ENCODE measurements at regions not wholly inside any gene's neighbourhood (a gene's known extent, or its start where the extent isn't known, plus 50 kb on each side); places are given as distances from the start of the nearest gene placed in this dataset.

DNA sequence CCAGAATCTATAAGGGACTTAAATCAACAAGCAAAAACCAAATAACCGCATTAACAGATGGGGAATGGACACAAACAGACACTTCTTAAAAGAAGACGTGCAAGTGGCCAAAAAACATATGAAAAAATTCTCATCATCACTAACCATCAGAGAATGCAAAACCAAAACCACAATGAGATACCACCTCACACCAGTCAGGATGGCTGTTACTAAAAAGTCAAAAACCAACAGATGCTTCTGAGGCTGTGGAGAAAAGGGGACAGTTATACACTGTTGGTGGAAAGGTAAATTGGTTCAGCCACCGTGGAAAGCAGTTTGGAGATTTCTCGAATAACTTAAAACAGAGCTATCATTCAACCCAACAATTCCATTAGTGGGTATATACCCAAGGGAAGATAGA lies 124.9 kb upstream of the OLIG2 start:
- H3K9ac ChIP-seq (ENCODE audit: control insufficient read depth, extremely low read depth, insufficient read depth, low read length), result no peak overlapping the region
- no peaks in the 10 kb centered on the region for H3K79me2 ChIP-seq (ENCODE audit: control insufficient read depth, insufficient read depth, low read length)
- no peaks in the 10 kb centered on the region for H3K36me3 ChIP-seq (ENCODE audit: control insufficient read depth in 2 of 2, extremely low read depth in 1 of 2, insufficient read depth in 2 of 2, low read length in 2 of 2)
- H3K9me1 ChIP-seq (ENCODE audit: control insufficient read depth, extremely low read depth, insufficient read depth, low read length), result no peaks in the 10 kb centered on the region
- no peaks in the 10 kb centered on the region for H3K4me1 ChIP-seq (ENCODE audit: control insufficient read depth, extremely low read depth, insufficient read depth, low read length)
- H3K27ac ChIP-seq (ENCODE audit: control insufficient read depth, insufficient read depth, low read length), result no peak overlapping the region
- no peak for TF ChIP-seq EZH2 (IDR thresholded peaks at IDR 0.05; ENCODE audit: low read length)
- TF ChIP-seq, protein P1, sequence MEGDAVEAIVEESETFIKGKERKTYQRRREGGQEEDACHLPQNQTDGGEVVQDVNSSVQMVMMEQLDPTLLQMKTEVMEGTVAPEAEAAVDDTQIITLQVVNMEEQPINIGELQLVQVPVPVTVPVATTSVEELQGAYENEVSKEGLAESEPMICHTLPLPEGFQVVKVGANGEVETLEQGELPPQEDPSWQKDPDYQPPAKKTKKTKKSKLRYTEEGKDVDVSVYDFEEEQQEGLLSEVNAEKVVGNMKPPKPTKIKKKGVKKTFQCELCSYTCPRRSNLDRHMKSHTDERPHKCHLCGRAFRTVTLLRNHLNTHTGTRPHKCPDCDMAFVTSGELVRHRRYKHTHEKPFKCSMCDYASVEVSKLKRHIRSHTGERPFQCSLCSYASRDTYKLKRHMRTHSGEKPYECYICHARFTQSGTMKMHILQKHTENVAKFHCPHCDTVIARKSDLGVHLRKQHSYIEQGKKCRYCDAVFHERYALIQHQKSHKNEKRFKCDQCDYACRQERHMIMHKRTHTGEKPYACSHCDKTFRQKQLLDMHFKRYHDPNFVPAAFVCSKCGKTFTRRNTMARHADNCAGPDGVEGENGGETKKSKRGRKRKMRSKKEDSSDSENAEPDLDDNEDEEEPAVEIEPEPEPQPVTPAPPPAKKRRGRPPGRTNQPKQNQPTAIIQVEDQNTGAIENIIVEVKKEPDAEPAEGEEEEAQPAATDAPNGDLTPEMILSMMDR (optimal IDR thresholded peaks at IDR 0.05 in 1 of 3, IDR thresholded peaks at IDR 0.05 in 1 of 3, conservative IDR thresholded peaks at IDR 0.05 in 1 of 3; ENCODE audit: extremely low read depth in 1 of 3, insufficient read depth in 2 of 3, low read length in 3 of 3), result no peak
- H3K27me3 ChIP-seq (ENCODE audit: control insufficient read depth, extremely low read depth, insufficient read depth, low read length), result no peaks in the 10 kb centered on the region
- no peak for DNase-seq (ENCODE audit: low read depth, low spot score)
- H2AFZ ChIP-seq (ENCODE audit: control insufficient read depth, low read length), result no peak overlapping the region
- FAIRE-seq, result no peak
- H4K20me1 ChIP-seq (ENCODE audit: control insufficient read depth, extremely low read depth, insufficient read depth, low read length), result no peaks in the 10 kb centered on the region
- dilution Hi-C loops (cut with MboI; ENCODE audit: extremely low pct_ligation_motif_present, low sequenced_read_pairs), result no loop called here
- no peak overlapping the region for H3K4me3 ChIP-seq (ENCODE audit: control insufficient read depth in 2 of 3, extremely low read depth in 1 of 3, insufficient read depth in 2 of 3, low read depth in 1 of 3, low read length in 3 of 3)
- no peak overlapping the region for H3K4me2 ChIP-seq (ENCODE audit: control insufficient read depth, extremely low read depth, insufficient read depth, low read depth, low read length)
- H3K9me3 ChIP-seq (ENCODE audit: control insufficient read depth, low read depth, low read length), result no peaks in the 10 kb centered on the region

DNA sequence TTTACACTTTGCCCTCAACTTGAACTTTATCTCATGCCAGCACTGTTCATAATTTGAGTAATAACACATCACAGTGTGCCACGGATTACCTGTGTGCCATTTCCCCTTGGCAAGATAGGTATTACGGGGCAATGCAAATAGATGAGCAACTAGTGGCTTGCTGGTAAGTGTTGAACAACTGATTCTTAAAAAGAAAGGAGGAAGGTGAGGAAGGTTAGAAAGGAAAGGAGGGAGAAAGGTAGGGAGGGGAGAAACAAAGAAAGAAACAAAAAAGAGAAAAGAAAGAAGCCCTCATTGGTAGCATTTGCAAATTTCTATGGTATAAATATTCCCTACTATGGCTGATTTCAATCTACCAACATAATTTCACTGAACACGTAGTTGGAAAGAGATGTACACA lies 118.2 kb upstream of the OLIG2 start:
- Histone ChIP-seq H2AFZ (ENCODE audit: control insufficient read depth, low read length) (no peak overlapping the region), H3K9ac (ENCODE audit: control insufficient read depth, extremely low read depth, insufficient read depth, low read length) (no peak overlapping the region), H3K27ac (ENCODE audit: control insufficient read depth, insufficient read depth, low read length) (no peak overlapping the region), H3K79me2 (ENCODE audit: control insufficient read depth, insufficient read depth, low read length) (no peaks in the 10 kb centered on the region), H4K20me1 (ENCODE audit: control insufficient read depth, extremely low read depth, insufficient read depth, low read length) (no peaks in the 10 kb centered on the region), H3K27me3 (ENCODE audit: control insufficient read depth, extremely low read depth, insufficient read depth, low read length) (no peaks in the 10 kb centered on the region), H3K36me3 (ENCODE audit: control insufficient read depth in 2 of 2, extremely low read depth in 1 of 2, insufficient read depth in 2 of 2, low read length in 2 of 2) (no peaks in the 10 kb centered on the region), H3K4me2 (ENCODE audit: control insufficient read depth, extremely low read depth, insufficient read depth, low read depth, low read length) (no peak overlapping the region), H3K9me1 (ENCODE audit: control insufficient read depth, extremely low read depth, insufficient read depth, low read length) (no peaks in the 10 kb centered on the region), H3K4me3 (ENCODE audit: control insufficient read depth in 2 of 3, extremely low read depth in 1 of 3, insufficient read depth in 2 of 3, low read depth in 1 of 3, low read length in 3 of 3) (no peak overlapping the region), H3K4me1 (ENCODE audit: control insufficient read depth, extremely low read depth, insufficient read depth, low read length) (no peaks in the 10 kb centered on the region), H3K9me3 (ENCODE audit: control insufficient read depth, low read depth, low read length) (no peaks in the 10 kb centered on the region)
- FAIRE-seq (no peak), DNase-seq (ENCODE audit: low read depth, low spot score) (no peak)
- dilution Hi-C loops (cut with MboI; ENCODE audit: extremely low pct_ligation_motif_present, low sequenced_read_pairs), result no loop called here
- TF ChIP-seq, protein P1 (optimal IDR thresholded peaks at IDR 0.05 in 1 of 3, IDR thresholded peaks at IDR 0.05 in 1 of 3, conservative IDR thresholded peaks at IDR 0.05 in 1 of 3; ENCODE audit: extremely low read depth in 1 of 3, insufficient read depth in 2 of 3, low read length in 3 of 3), result no peak

Measured in keratinocyte (primary cell).